ENCODE measurements at regions not wholly inside any gene's neighbourhood (a gene's known extent, or its start where the extent isn't known, plus 50 kb on each side); places are given as distances from the start of the nearest gene placed in this dataset.

DNA sequence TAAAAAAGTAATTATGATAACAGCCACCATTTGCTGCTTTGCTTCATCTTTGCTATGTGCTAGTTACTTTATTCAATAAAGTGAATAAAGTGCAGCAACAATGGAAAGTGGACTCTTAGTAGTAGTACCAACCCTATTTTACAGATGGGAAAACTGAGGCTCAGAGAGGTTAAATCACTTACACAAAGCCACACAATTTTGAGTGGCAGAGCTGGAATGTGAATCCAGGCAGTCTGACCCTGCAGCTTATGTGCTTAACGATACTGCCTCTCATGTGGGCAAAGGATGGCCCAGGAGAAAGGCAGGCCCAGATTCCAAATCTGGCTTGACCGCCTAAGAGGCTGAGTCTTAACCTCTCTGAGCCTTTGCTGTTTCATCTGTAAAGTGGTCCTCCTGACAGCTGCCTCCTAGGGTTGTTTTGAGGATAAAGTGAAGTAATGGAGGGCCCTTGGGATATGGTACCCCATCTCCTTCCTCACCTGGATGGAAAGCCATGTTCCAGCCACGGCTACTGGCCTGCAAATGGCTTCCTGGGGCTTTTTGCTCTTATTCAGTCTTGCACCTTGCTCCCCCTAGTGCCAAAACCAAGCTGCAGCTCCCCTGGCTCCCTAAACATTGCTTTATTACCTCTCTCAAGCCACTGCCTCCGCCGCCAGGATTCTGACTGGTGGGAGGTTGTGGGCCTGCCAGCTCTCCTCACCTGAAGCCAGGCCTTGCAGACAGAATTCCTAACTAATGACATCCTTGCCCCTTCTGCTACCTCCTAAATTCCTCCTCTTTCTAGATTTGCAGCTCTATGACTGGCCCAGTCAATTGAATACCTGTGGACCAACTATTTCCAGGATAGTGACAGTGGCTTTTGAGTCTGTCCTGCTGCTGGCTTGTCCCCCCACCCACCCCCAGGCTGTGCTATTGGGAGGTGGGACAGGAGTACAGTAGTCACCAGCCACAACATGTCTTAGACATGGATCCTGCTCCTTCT, 283.3 kb upstream of the PWP1 start:
- DNase-seq (ENCODE audit: low spot score) = peak; percentile 71

- DNase-seq (ENCODE audit: low spot score) = peak; percentile 65
Measured at GRCh38 chr12:107404981-107405380, 280.6 kb upstream of the PWP1 start.

- DNase-seq (ENCODE audit: low spot score) = no peak
Measured at GRCh38 chr12:107405436-107405835, 280.2 kb upstream of the PWP1 start.

DNA sequence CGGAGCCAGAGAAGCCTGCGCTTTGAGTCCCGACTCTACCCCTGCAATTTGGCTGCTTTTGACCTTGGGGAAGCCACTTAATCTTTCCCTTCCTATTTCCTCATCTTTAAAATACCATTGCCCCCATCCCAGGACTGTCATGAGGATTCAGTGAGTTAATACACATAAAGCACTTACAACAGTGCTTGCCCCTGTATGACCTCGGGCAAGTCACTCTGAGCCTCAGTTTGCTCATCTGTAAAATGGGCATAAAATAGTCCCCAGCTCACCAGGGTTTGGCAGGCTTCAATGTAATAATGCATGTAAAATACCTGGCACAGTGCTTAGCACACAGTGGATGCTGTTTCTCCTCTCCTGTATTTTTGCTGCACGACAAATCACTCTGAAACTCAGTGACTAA, 278.7 kb upstream of the PWP1 start:
- DNase-seq (ENCODE audit: low spot score) = no peak

DNA sequence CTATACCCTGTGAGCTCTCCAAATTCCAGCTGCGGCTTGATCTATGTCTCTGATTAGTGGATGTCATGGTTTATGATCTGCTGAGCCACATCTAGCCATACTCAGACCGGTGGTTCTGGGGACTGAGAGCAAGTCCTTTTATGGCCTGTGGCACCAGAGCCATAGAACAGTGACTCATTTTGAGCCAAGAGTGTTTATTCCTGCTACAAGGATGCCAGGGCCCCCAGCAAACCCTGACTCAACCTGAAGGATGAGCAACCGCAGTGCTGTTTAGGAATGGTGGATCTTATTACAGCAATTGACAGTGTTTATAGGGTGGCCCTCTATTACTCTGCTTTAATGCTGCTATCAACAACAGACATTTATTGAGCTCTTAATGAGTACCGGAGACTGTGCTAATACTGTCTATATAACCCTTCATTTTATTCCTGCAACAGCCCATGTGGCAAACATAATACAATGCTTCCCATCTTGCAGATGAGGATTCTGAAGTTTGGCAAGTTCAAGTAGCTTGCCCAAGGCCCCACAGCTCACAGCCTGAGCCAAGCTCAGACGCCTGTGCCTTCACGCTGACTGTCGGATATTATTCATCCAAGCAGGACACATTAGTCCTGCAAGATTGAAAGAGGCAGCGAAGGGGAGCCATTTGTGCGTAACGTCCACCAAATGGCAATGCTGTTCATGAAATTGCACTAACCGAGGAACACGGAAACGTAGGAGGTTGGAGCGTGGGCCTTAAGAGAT, 273.6 kb upstream of the PWP1 start:
- peak; percentile 87 for DNase-seq (ENCODE audit: low spot score)

DNA sequence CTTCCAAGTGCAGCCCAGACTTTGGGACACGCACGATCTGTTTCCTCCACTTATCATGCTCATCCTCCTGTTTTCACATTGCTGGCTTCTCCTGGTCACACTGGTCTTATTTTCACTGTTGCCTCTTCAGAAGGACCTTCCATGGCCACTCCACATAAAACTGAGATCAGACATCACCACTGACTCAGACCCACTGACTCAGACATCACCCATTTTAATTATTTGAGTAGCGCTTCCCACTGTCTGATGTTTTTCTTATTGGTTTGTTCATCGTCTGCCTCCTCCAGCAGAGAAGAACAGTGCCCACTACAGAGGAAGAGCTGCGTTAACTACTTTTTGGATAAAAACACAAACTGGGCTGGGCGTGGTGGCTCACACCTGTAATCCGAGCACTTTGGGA, 270.5 kb upstream of the PWP1 start:
- peak; percentile 80 for DNase-seq (ENCODE audit: low spot score)

DNA sequence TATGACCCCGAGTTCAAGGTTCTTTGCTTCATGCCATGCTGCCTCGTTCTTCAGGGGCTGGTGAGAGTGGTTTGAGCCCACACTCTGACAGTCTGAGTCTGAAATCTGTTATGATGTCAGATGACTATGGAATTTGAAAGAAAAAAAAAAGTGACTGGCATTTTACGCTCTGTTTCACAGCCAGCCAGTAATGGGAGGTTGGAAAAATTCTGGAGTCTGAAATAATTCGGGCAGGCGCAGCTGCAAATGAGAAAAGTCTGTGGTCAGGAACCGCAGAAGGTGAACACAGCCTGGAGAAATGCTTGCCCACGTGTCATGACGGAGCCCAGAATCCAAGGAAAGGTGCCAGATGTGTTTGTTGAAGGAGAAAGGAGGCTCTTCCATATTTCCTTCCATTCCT, 269.8 kb upstream of the PWP1 start:
- no peak for DNase-seq (ENCODE audit: low spot score)

- no peak for DNase-seq (ENCODE audit: low spot score)
Measured at GRCh38 chr12:107417004-107417403, 268.6 kb upstream of the PWP1 start.

- no peak for DNase-seq (ENCODE audit: low spot score)
Measured at GRCh38 chr12:107418981-107419380, 266.6 kb upstream of the PWP1 start.

GRCh38 chr12:107423531-107423930, 262.1 kb upstream of the PWP1 start:
- no peak for DNase-seq (ENCODE audit: low spot score)

- DNase-seq (ENCODE audit: low spot score) = no peak
Measured at GRCh38 chr12:107429006-107429705, 256.4 kb upstream of the PWP1 start.

DNA sequence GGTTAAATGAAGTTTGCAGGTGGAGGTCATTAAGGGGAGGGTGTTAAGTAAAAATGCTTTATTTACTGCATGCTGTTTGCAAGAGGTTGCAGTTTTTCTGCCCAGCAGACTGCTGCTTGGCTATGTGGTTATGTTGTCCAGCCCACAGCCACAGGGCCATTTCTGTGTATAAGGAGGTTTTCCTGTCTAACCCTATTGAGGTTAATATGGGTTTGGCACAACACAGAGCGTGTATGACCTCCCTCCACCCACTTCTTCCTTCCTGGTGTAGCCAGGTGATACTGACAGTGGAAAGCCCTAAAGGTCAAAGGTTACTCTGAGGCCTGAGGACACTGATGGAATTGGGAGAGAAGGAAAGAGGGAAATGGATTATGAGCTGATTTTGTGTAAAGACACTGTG, 253.7 kb upstream of the PWP1 start:
- no peak for DNase-seq (ENCODE audit: low spot score)

DNA sequence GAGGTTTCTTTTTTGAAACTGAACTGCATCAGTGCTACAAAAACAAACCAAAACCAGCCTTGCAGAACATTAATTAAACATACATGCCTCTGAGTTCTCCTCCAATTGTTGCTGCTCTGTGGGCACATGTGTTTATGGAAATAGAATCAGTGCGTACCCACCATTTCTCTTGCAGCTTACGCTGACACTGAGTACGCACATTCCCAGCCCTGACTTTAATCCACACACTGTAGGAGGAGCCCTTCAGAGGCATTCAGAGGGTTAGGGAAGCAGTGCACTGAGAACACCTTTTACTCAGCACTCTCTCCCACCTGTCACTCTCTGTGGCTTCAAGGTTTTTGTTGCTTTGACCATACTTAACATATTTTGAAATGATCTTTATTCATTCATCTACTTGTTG, 250.5 kb upstream of the PWP1 start:
- DNase-seq (ENCODE audit: low spot score) = no peak

GRCh38 chr12:107435520-107435919, 250.1 kb upstream of the PWP1 start:
- no peak for DNase-seq (ENCODE audit: low spot score)

DNA sequence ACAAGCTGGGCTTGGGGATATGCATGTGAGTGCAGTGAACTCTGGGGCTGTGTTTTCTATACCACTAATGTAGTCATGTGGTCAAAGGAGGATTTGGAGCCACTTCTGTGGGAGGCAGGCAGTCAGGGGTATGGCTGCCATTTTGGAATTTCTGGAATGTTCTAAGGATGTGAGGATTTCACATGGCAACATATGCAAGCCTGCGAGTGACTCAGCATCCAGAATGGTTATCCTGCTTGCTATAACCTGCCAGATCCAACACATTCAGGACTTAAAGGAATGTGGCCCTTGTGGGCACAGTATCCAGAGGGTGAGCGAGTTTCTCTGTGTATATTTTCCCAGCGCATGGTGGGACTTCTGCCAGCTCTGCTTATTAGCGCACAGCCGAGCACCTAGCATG, 249.2 kb upstream of the PWP1 start:
- DNase-seq (ENCODE audit: low spot score) = peak; percentile 60

GRCh38 chr12:107436836-107437235, 248.8 kb upstream of the PWP1 start:
- no peak for DNase-seq (ENCODE audit: low spot score)

DNA sequence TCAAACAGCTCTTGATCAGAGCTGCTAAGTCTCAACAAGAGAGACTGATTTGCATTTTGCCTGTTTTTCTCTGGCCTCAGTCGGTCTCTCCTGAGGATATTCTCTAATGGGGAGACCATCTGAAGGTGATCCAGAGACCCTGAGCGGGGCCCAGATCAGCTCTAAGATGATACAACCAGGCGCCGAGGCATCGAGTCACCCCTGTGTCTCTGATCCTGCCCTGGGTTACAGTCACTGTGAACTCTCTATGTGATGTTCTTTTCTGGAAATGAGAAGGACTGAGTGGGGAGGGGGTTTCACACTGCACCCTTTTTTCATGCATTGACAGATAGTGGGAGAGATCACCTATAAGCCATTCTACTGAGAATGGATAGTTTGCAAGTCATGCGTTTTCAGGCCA, 247.6 kb upstream of the PWP1 start:
- no peak for DNase-seq (ENCODE audit: low spot score)

DNA sequence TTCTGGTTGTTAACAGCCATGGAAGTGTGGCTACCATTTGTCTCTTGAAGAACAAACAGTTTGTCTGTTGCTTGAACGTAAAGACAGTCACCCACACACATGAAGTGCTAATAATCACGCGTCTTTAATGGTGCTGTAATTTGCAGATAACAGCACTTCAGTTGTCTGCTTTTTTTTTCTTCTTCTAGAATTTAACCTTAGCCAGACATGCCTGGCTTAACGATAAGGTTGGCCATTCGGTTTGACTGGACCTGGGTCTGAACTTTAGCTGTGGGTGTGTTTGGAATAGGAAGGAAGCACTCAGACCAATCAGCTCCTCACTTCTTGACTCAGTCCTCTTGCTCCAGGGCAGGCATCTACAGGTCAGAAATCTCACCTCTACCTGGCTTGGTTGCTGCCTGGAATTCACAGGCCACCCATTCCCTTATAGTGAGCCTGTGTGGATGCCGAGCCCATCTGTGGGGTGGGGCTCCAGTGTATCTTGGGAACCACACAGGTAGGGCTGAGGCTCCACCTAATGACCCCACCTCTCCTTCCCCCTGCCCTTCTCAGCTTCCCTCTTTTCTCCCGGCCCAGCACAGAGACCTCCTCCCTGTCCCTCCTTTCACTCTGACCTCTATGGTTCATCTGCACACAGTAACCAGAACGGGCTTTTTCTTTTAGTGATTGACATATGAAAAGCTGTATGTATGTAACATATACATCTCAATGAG, 246.4 kb upstream of the PWP1 start:
- no peak for DNase-seq (ENCODE audit: low spot score)

DNA sequence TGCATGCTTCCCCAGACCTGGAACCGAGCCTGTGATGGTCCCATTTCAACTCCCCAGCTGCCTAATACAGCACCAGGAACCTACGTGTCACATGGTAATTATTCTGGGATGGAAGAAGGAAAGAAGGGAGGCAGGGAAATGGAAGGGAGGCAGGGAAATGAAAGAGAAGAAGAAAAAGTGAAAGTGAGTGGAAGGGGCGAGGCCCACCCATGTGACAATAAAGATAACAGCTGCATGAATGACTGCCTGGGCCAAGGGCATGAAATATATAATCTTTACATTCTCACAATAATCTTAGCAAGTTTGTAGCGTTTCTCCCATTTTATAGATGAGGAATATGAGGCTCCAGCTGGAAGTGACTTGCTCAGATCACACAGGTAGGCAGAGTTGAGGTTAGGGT, 245.0 kb upstream of the PWP1 start:
- DNase-seq (ENCODE audit: low spot score) = no peak

DNA sequence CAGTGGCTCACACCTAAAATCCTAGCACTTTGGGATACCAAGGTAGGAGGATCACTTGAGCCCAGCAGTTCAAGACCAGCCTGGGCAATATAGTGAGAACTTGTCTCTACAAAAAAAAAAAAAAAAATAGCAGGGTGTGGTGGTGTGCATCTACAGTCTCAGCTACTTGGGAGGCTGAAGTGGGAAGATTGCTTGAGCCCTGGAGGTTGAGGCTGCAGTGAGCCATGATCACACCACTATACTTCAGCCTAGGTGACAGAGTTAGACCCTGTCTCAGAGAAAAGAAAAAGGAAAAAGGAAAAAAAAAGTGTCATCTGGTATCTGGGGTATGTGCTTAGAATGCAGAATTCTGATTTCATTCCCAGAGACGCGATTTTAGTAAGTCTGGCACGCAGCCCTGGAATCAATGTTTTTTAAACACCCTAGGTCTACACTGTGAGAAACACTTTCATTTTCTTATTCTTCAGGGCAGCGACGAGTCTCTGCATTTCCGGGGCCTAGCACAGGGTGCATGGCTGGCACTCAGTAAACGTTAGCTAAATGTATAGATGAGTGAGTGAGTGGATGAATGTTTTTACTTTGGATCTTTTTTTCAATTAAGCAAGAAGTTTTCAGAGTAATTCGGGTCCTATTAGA, 243.8 kb upstream of the PWP1 start:
- no peak for DNase-seq (ENCODE audit: low spot score)

DNA sequence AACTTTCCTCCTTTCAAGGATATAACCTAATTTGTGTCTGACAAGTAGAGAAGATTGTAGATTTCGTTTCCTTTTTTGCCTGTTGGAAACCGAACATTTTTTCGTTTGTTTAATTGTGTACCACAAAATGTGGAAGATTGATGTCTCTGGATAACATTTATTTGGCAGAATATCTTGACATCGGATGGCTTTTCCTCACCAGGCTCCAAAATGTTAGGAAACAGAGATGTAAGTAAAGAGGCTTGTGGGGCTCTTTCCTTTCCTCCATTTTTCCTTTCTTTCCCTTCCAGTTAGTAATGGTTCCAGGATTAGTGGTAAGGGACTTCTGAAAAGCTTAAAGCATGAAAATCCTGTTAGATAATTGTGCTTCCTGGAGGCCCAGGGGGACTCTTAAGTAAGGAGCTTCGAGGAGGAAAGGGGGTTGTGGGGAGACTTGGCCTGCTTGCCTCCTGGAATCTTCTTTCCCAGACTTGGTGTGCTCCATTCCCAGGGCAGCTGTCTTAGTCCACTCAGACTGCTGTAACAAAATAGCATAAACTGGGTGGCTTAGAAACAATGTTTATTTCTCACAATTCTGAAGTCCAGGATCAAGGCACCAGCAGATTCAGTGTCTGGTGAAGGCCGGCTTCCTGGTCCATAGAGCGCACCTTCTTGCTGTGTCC, 243.1 kb upstream of the PWP1 start:
- DNase-seq (ENCODE audit: low spot score) = no peak

All from A172 (cell line).